ENCODE measurements at regions not wholly inside any gene's neighbourhood (a gene's known extent, or its start where the extent isn't known, plus 50 kb on each side); places are given as distances from the start of the nearest gene placed in this dataset.

DNA sequence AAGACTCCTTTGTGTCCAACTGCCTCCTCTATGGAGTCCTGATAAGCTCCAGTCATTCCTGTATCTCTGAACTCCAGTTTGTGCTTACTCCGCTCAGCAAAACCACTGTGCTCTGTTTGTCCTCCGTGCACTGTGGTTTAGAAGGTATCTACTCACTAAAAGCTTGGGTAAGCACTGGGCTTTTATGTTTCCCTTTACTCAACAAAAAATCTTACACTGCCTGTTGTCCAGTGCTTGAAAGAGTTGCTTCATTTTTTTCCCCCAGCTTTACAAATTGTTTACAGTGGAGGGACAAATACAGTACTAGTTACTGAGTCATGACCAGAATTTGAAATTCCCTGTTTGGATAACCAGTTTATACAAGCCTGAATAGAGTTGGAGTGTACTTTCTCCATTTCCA lies 545.3 kb upstream of the FAT1 start:
- no peak for DNase-seq

DNA sequence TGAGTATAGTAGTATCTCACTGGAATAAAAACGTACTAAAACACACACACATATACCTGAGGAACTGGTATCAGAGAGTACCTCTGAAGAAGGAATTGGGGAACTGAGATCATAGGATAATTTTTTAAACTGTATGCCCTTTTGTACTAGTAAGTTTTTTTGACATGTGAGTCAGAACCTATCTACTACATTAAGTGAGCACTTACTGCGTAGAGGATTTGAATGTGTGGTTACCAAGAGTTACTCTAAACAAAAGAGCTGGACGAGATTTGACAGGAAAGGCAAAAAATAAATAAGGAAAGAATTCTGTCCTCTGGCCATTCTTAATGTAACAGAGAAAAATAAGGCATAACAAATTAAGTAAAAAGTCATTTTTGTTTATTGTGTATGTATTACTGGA lies 546.5 kb upstream of the FAT1 start:
- DNase-seq: no peak

DNA sequence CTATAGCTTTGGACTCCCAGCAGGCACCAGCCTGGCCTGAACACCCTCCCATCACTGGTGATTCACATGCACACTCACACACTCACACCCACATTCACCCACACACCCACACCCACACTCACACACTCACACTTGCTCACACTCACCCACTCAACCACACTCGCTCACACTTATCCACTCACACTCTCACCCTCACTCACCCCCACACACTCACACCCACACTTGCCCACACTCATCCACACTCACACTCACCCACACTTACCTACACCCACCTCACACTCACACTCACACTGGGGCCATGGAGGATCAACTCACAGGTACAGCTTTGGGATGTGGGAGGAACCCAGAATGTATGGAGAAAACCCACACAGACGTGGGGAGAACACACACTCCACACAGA lies 548.2 kb upstream of the FAT1 start:
- DNase-seq: no peak

DNA sequence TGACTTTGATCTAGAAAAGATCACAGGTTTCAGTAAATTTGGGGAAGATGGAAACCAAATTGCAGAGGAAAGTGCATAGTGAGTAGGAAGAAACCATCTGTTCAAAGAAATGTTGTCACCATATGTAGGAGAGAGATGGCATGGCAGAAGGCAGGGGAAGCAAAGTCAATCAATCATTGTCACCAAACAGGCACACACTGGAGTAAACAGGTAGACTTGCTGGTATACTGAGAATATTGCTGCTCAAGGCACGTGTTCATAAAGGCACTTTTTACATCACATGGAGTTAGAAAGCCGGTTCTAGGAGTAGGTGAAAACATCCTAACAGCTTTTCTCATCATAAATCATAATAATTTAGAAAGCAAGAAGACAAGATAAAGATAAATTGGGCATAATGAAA lies 550.5 kb upstream of the FAT1 start:
- no peak for DNase-seq

DNA sequence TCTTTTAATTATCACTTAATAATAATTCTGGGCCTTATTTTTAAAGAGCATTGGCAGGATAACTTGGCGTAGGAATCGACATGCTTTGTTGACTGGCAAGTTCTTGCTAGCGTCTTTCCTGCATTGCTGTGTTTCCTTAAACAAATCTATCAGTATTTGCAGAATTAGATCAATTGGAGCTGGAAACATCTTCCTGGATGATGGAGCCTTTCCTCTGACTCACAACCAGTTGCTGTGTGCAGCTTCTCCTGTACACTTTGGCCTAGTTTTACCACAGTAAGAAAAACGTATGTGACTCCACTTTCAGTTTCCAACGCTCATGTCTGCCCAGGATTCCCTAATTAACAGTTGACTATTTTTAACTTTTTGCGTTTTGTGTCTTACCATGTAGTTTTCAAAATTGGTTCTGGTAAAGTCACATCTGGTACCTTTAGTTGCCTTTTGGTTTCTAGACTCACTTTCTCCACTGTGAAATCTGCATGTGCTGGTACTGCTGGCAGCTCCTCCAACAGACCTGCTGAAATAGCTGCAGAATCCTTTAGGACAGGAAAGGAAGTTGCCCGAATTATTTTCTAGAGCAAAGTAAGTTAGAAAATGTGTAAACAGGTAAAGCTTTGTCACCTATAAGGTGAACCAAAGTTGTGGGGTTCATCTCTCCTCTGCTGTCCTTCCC lies 553.2 kb upstream of the FAT1 start:
- DNase-seq: no peak

DNA sequence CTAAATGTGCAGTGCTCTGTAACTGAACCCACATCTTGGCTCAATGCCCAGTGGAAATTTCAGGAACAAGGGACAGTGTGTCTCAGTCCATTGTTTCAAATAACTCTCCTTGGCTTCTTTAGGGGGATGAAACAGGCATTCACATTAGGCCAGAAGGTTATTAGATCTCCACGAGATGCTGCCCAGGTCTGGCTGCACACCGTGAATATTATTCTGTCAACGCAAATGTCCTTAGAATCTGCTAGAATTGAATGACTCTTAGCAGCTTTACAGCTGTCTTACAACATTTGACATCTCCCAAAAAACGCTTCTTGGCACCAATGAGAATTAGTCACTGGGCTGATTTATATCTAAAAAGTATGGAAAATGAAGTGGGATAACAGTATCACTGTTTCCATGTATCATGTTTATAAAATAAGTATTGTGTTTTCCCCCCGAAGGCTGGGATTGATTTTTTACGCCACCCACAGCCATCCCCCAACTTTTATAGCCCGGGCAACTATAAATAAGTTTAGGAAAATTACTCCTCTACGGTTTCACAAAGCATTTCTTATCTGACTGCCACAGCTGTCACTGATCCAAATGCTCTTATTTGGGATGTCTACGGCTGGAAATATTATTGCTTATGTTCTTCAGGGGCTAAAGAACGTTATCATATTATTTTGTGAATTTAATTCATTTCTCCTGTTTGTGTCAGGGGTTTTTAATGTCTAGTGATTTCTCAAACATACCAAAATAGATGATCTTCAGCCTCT lies 559.7 kb upstream of the FAT1 start:
- DNase-seq: no peak

DNA sequence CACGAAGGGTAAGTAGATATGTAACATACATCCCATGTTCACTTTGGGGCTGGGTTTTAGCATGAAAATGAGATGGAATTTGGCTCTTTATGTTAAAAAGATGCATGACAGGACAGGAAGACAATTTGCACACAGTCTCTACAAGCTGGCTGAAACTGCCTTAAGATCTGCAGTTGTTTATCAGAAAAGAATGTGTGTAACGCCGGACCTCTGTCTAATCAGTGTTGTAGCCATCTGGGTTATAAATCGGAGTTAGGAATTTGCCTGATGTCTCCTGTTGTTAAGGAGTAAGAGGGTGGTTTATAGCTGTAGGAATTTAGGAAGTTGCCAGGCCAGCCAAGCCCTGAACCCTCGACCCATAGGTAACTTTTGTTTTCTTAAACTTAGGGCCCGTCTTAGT lies 562.9 kb upstream of the FAT1 start:
- DNase-seq: no peak

DNA sequence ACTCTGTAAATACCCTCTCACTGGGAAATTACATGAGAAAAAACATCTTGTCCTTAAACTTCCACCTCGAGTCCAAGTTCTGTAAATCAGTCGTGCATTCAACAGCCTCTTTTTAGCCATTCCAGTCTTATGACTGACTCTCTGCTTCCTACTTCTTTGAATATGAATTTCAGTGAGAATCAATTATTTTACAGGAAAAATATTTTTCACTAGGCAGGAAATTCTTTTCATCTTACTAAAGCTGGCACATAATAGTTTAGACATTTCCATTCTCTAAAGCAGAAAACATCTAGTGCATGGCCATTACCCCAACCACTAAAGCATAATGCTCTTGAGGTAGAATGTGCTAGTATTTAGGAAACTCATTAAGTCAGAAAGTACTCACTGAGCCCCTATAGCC lies 565.7 kb upstream of the FAT1 start:
- no peak for DNase-seq

DNA sequence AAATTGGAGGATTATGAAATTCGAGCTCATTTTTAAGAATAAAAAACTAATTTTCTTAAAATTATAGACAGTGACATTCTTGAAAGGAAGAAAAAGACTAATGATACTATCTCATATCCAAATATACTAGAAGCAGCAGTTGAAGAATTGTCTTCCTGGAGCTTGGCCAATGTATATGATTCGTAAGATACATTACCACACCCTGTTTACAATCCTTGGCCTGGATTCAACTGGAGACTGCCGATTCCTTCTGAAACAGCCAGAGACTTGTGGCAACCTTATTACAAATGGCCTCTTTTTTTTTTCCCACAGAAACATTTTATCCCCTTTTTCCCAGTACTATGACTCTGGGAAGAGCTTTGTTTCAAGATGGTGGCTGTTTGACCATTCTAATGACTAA lies 571.2 kb upstream of the FAT1 start:
- no peak for DNase-seq

DNA sequence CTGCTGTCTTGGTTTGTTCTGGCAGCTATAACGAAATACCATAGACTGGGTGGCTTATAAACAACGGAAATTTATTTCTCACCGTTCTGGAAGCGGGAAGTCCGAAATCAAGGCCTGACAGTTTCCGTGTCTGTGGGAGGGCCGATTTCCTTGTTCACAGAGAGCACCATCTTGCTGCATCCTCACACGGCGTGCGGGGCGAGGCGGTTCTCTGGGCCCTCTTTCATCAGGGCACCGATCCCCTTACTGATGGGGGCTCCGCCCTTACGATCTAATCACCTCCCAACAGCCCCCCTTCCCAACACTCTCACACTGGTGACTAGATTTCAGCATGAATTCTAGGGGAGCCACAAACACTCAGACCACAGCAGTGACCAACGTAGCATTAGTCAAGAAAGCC lies 578.3 kb upstream of the FAT1 start:
- DNase-seq: no peak

DNA sequence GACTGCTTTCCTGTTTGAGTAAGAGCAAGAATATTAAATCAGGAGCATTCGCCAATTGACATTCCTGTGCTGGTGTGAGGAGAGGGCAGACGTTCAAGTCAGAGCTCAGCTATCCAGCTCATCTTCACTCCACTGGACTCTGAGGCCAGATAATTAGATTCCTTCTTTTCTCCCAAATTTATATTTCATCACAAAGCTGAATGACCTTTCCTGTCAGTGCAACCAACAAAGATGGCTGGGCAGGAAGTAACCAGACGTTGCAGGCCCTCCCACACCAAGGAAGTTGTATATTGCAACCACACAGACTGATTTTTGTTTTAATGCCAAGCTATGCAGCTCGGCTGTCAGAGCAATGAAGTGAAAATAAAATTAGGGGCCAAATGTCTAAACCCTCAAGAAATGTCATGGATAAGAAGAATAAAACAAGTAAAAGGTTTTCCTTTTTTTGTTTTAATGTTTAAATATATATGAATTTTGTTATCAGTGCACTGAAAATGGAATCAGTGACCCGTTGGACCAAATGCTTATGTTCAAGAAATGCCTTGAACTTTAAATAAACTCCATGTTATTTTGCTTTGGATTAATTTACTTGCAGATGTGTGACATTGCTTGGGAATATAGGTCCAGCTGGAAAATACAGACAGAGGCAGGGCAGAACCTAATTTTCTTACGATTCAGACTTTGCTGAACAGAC lies 578.9 kb upstream of the FAT1 start:
- no peak for DNase-seq

DNA sequence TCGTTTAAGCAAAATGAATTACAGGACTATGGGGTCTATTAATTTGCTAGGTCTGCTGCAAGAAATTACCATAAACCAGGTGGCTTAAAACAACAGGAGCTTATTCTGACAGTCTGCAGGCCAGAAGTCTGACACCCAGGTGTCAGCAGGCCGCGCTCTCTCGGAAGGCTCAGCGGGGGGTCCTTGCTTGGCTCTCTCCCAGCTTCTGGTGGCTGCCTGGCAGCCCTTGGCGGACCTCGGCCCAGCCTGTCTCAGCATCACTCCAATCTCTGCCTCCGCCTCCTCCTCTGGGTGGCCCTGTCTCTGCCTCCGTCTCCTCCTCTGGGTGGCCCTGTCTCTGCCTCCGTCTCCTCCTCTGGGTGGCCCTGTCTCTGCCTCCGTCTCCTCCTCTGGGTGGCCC lies 580.5 kb upstream of the FAT1 start:
- no peak for DNase-seq

DNA sequence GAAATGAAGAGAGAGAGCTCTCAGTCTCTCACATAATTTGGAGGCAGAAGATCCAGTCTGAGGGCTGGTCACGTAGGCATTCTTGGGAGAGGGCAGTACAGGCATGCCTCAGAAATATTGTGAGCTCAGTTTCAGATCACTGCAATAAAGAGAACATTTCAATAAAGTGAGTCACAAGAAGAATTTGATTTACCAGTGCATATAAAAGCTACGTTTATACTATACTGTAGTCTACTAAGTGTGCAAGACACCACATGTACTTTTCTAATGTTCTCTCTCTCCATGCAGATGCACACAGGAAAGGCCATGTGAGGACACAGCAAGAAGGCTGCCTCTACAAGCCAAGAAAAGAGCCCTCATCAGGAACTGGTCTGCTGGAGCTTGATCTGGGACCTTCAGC lies 583.5 kb upstream of the FAT1 start:
- DNase-seq: no peak

DNA sequence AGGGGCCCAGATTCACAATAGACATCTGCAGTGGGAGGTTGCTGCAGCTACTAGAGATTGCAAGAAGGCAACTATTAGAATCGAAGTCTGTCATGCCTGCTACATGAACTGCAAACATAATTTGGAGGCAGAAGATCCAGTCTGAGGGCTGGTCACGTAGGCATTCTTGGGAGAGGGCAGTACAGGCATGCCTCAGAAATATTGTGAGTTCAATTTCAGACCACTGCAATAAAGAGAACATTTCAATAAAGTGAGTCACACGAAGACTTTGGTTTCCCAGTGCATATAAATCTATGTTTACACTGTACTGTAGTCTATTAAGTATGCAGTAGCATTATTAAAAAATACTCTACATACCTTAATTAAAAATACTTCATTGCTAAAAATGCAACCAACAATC lies 585.8 kb upstream of the FAT1 start:
- DNase-seq: no peak

DNA sequence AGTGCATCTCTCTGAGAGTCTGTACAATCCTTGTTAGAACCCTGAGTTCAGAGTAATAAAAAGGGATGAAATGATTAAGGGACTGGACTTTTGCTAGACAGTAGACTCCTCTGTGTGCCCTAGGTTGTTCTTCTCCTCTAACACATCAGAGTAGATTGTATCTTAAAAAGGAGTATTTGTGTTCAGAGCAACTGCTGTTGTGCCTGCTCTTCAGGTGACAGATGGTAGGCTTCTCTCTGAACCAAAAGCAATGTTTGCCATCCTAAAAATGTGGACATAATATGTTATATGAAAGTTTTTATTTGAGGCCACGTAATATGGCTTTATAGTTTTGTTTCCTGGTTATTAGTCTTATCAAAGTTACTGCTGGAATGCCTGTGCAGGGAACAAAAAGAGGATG lies 588.6 kb upstream of the FAT1 start:
- DNase-seq: no peak

DNA sequence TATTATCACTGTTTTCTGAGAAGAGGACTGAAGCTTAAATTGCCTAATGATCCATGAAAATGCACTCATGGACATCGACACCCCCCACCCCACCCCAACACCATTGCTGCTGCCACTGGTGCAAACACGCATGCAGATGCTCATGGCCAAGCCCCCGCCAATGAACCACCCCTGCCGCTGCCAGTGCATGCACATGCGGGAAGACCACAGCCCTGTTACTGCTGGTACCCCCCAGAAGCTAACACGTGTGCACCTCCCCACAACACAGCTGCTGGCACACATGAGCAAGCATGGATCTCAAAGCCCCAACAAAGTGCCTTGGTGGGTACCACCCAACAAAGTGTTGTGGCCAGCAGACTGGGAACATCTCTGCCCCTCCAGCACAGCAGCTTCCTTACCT lies 594.1 kb upstream of the FAT1 start:
- DNase-seq: no peak

DNA sequence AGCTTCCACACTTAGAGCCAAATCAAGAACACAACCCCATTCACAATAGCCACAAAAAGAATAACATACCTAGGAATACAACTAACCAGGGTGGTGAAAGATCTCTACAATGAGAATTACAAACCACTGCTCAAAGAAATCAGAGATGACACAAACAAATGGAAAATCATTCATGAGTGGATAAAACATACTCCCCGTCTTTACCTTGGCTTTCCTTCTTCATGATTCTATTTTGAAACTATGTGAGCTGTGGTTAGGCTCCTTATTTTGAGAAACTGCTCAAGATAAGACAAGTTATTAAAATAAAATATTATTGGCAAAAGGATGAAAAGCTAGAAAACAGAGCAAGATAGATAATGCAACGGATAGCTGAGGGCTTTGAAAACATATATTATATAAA lies 598.1 kb upstream of the FAT1 start:
- DNase-seq: no peak

DNA sequence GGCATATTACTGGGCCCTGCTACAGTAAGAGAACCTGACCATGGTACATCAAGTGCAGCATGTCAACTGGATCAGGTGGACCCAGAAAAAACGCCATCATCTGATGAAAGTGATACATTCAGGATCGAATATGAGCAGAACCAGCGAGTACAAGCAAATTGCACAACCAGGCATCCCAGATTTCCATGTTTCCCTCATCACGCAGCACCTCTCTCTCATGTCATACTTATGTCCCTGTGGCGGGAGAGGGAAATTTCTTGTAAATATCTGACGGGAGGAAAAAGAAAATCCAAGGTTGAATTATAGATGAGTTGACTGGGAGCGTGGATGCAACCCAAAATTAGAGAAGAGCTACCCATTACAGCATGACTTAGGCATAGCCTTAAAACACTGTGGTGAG lies 608.5 kb upstream of the FAT1 start:
- DNase-seq: no peak

DNA sequence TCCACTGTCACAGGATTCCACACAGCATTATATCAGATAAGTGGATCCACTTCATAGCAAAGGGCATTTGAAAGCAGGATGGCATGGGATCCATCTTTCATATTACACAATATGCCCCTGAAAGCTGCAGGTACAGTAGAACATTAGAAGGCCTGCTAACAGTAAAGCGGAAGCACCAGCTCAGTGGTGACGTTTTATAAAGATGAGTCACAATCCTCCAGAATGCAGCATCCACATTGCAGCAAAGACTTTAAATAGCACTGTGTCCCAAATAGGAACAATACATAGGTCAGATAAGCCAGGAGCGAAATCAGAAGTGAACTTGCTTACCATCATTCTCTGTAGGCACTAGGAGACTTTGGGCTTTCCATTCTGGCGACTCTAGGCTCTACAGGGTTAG lies 609.5 kb upstream of the FAT1 start:
- no peak for DNase-seq

DNA sequence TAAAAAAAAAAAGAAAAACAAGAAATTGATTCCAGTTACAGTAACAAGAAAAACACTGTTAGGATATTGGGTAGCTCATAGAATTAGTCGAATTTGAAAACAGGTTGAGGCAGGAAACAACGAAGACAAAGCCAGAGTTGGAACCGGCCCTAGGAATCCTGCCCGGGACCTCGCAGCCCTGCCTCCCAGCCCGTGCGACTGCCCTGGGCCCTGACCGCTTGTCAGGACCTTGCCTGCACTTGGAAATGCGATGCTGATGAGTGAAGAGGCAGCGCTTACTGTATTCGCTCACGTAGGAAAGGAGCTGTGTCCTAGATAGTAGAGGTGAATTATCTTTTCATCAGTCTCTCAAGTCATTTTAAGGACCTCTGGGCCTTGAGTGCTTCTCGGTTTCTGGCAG lies 611.7 kb upstream of the FAT1 start:
- DNase-seq: no peak

DNA sequence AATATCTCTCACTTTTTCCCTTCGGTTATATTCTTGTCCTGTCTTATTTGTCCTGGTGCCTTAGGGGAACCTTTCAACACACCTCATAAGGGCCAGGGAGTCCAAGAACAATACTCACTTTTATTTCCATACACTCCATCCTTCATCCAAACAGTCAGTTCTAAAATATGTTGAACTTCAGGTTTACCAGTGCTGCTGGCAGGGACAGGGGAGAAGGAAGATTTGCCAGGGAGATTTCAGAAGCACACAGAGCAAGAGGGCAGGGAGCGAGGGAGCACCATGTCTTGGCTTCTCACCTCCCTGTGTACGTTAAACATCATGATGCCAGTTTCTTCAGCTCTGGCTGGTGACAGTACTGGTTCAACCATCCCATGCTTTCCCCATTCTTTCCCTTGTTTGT lies 631.1 kb upstream of the FAT1 start:
- no peak for DNase-seq

DNA sequence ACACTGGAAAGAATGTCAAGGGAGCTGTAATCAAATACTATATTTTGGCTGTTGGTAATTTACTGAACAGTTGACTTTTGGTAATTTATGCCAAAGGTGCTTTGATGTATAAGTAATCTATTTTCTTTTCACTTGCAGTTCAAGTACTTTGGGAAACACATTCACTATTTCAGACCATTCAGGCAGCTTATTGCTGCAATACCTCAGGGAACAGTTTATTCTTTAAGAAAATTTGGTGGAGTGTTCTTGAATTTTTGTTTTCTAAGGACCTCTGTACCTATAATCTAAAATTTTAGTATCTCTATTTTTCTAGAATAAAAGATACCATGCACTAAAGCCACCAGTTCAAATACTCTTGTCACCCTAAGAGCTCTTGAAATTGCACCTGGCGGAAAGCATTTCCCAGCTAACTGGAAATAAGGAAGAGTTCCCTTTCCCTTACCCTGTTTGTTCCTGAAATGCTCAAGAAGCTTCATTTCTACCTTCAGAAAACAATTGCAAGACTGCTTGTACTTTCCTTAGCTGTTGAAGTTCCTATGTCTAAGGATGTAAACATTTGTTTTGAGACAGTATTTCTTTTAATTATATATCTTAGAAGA lies 633.5 kb upstream of the FAT1 start:
- DNase-seq: no peak

DNA sequence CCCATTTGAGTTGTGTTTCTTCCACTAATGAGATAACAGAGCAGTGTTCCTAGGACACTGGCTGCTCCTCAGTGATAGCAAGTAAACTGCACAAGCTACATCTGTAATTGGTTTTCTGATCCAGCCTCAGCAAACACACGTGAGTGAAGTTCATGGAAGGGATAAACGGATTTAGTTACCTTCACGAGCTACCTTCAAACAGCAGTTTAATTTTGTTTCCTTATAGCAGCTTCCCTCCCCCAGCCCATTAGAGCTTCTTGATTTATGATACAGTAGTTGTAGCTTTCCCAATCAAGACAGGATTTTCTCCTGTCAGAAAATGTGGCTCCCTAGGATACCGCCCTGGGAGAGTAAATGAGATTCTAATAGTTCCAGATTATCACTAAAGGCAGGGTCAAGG lies 634.2 kb upstream of the FAT1 start:
- DNase-seq: no peak
